ENCODE measurements at regions not wholly inside any gene's neighbourhood (a gene's known extent, or its start where the extent isn't known, plus 50 kb on each side); places are given as distances from the start of the nearest gene placed in this dataset.

GRCh38 chr2:226618875-226619605 lies 180.6 kb downstream of the IRS1 start:
- no peak for DNase-seq

DNA sequence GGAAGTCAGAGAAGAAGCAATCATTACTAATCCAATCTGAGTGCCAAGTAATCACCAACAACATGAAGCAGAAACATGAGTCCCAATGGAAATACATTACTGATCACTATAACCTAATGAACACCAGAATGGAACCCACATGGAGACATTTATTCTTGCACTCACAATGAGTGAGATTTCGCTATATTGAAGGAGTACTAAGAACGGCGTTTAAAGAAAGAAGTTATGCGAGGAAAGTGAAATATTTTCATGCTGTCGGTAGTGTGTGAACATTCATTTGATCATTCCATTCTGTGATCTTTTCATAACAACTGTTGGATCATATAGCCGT lies 181.1 kb downstream of the IRS1 start:
- DNase-seq = no peak

DNA sequence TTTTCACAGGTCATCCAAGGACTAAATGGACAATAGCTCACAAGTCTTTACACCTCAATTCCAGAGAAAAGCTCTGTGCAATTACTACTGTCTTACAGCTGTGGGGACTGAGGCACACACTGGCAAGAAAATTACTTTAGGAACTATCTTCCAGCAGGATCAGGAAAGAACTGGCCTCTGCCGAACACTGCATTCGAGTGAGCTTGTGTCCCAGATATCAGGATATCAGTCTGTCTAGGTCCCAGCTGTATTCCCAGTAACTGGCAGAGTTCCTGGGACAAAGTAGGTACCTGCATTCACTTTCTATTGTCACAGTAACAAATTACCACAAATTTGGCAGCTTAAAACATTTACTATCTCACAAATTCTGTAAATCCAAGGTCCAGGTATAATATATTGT lies 183.7 kb downstream of the IRS1 start:
- no peak for DNase-seq

GRCh38 chr2:226611944-226612318 lies 187.7 kb downstream of the IRS1 start:
- DNase-seq = no peak

- no peak for DNase-seq
These were observed 188.2 kb downstream of the IRS1 start for GRCh38 chr2:226611196-226611943.

GRCh38 chr2:226609366-226609765 lies 190.3 kb downstream of the IRS1 start:
- no peak for DNase-seq

GRCh38 chr2:226608451-226608850 lies 191.2 kb downstream of the IRS1 start:
- DNase-seq = no peak

- DNase-seq = no peak
These were observed 192.2 kb downstream of the IRS1 start for GRCh38 chr2:226607379-226607778.

- DNase-seq = no peak
These were observed 194.0 kb downstream of the IRS1 start for GRCh38 chr2:226605642-226606041.

GRCh38 chr2:226603606-226604005 lies 196.0 kb downstream of the IRS1 start:
- no peak for DNase-seq

DNA sequence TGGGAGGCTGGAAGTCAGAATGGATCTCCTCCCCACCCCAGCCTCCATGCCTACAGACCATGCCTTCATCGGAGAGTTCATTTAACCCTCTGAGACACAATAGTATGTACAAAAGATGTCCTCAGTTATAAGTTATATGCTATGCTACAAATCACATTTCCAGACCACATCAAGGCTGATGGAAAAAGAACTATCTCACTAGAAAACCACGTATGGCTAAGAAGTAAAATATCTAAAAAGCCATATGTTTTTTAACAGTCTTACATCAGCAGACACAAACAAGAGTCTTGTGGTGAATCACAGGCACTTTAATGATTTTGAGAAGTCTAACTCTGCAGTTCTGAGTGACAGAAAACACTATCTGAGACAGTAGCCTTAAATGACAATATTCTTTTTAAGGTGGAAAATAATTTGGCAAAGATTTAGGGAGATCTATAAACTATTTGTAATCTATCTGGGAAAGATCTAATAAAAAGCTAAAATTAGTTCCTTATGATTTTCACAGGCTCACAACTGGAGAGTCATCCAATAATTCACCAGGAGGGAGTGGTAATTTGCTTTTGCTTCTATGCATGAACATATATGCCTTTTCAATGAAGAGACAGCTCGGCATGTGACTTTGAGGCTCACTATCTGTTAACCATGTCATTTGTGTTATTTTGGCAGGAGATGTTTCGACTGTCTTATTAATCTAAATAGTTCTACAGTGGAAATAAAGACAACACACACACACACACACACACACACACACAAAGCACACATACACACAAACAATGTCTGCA lies 197.5 kb downstream of the IRS1 start:
- no peak for DNase-seq

- no peak for DNase-seq
These were observed 198.8 kb downstream of the IRS1 start for GRCh38 chr2:226600802-226601201.

- no peak for DNase-seq
These were observed 199.4 kb downstream of the IRS1 start for GRCh38 chr2:226600184-226600583.

- DNase-seq = no peak
These were observed 210.6 kb downstream of the IRS1 start for GRCh38 chr2:226589043-226589442.

- no peak for DNase-seq
These were observed 214.5 kb downstream of the IRS1 start for GRCh38 chr2:226585130-226585561.

DNA sequence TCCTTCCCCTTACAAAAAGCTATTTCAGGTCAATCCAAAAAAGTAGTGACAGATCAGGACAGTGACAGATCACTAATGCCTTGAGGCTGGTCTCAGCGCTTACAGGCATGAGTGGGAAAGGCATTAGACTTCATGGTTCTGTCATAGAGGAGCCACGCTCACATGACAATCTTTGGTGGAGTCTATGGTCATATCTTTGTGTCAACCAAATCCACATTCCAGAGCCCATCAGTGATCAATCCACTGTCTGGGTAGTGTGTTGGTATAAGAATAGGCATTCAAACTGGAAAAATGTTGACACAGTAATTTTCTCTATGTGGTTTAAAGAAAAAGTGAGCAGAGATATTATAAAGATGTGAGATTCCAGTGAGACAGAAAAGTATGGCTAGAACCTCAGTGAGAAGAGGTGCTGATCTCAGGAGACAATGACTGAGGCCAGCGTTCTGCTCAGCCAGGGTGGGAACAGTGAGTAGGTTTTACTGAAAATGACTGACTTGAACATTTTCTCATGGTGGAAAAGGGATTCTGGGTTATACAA lies 215.0 kb downstream of the IRS1 start:
- no peak for DNase-seq

DNA sequence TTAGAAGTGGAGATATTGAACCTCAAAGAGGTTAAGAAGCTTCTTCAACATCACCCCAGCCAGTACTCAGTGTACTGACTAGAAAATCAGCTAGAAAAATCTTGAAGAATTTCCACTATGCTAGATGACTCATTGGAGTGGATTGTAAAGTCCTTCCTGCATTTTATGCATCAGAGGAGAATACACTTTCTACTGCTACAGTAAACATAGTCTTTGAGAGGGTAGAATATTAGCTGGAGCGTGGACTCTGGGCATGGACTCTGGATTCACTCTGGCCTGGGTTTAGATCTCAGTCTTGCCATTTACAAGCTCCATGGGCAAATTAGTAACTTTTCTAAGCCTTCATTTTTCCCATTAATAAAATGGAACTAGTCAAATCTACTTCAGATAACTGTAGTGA lies 215.9 kb downstream of the IRS1 start:
- DNase-seq = no peak

GRCh38 chr2:226581661-226582060 lies 218.0 kb downstream of the IRS1 start:
- DNase-seq = no peak

DNA sequence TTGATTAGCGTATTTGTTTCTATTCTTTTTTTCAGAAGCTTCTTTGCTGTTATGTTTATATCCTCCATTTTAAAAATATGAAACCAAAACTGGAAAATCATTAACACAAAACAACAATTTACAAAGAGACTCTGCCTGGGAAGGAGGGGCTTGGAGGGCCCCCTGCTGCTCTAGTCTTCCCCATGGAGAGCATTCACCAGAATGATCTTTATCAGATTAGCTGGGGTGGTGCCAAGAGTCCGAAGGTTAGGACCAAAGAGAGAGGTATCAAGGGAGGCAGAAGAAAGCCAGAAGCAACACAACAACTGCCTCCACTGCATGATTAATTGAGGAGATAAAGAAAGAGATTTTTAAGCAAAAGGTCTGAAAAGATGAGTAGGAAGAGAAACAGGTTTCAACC lies 218.6 kb downstream of the IRS1 start:
- peak in 1 of 4 experiments; percentile 0 for DNase-seq

GRCh38 chr2:226580403-226580802 lies 219.2 kb downstream of the IRS1 start:
- no peak for DNase-seq

- DNase-seq = no peak
These were observed 220.1 kb downstream of the IRS1 start for GRCh38 chr2:226579519-226579918.

DNA sequence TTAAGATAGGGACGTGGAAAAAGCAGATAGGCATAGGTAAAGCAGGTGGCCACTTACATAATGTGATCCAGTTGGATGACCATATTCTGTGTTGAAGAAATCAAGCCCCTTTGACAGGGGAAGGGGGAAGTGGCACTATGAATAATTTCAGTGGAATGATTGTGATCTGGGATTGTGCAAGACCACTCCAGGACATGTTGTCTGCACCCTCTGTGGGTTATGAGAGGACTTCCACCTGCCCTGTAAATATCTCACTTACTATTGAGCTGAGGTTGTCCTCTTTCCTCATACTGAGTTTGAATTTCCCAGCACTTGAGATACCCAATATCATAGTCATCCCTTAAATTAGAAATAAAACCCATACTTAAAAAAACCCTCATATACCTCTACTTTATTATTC lies 220.7 kb downstream of the IRS1 start:
- no peak for DNase-seq

DNA sequence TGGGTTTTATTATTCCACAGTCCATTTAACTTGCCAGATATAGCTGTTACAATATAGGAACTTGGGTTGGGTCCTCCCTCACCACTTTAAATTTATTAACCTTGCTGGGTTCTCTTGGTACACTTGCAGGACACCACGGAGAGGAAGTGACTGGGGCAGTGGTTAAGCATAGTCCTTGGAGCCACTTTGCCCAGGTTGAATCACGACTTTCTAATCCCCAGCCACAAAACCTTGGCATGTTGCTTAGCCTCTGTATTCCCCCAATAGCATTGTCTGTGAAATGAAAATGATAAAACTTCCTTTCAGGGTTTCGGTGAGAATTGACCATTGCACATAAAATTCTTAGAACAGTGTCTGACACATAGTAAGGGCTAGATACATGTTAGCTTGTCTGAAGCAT lies 221.2 kb downstream of the IRS1 start:
- no peak for DNase-seq

GRCh38 chr2:226575928-226576327 lies 223.7 kb downstream of the IRS1 start:
- DNase-seq = no peak

All from activated CD4-positive, CD25-positive, alpha-beta regulatory T cell (primary cell).